ENCODE measurements at regions not wholly inside any gene's neighbourhood (a gene's known extent, or its start where the extent isn't known, plus 50 kb on each side); places are given as distances from the start of the nearest gene placed in this dataset.

DNA sequence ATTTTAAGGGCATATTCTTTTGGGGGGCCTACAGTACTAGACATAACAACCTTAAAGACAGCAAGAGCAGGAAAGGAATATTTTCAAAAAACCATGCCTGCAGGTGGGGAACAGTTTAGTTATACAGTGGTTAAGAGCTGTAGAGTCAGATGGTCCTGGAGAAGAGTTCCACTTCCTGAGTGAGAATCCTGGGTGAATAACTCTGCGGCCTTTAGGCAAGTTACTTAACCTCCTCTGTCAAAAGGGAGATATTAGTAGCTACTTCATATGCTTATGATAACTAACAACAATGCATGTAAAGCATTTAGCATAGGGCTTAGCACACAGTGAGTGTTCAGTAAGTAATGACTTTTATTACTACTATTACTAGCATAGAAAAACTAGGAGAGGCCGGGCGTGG is 119.2 kb upstream of the TAB2 start:
- TF ChIP-seq, protein P1, sequence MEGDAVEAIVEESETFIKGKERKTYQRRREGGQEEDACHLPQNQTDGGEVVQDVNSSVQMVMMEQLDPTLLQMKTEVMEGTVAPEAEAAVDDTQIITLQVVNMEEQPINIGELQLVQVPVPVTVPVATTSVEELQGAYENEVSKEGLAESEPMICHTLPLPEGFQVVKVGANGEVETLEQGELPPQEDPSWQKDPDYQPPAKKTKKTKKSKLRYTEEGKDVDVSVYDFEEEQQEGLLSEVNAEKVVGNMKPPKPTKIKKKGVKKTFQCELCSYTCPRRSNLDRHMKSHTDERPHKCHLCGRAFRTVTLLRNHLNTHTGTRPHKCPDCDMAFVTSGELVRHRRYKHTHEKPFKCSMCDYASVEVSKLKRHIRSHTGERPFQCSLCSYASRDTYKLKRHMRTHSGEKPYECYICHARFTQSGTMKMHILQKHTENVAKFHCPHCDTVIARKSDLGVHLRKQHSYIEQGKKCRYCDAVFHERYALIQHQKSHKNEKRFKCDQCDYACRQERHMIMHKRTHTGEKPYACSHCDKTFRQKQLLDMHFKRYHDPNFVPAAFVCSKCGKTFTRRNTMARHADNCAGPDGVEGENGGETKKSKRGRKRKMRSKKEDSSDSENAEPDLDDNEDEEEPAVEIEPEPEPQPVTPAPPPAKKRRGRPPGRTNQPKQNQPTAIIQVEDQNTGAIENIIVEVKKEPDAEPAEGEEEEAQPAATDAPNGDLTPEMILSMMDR (conservative IDR thresholded peaks at IDR 0.05; ENCODE audit: low read depth, low read length) = no peak
- TF ChIP-seq EZH2 (IDR thresholded peaks at IDR 0.05; ENCODE audit: borderline replicate concordance, low read depth, low read length, poor library complexity, severe bottlenecking) = no peak
